HepG2 (cell line): ENCODE measurements at regions not wholly inside any gene's neighbourhood (a gene's known extent, or its start where the extent isn't known, plus 50 kb on each side); places are given as distances from the start of the nearest gene placed in this dataset.

Source experiments
- ATAC-seq: fragments of 200-7000 bp; cut with Tn5 transposase; 3 replicates; pipeline ENCODE4 v1.9.1; 2020; ENCODE audit warnings: mild to moderate bottlenecking, moderate library complexity
- BruUV-seq: library from RNA; stranded (reverse); fragments of 400-500 nt; replicated peaks from 2 replicates; lab custom pipeline; 2021; lab: Mats Ljungman, UMichigan
- CTCF ChIA-PET: fragments of 300-600 bp; formaldehyde crosslinking; extraction: SDS; loops from one replicate; lab custom pipeline; 2021; ENCODE audit warnings: low total read pairs, inconsistent platforms, low intra/inter-chr PET ratio; lab: Yijun Ruan, JAX
- POLR2A ChIA-PET: fragments of 350-600 bp; sonication (Branson Sonifier 250); formaldehyde crosslinking; loops from one replicate; lab custom pipeline; 2020; ENCODE audit warnings: antibody characterized with exemption, inconsistent platforms; lab: Yijun Ruan, JAX
- DNase-seq: peaks from one replicate; pipeline ENCODE4 v3.0.0-alpha.2; 2015; ENCODE audit warnings: low spot score
- FAIRE-seq: peaks from 3 replicates; lab custom pipeline; 2011; peaks lifted over from hg19 to GRCh38; lab: Jason Lieb, UNC
- H2AFZ ChIP-seq: one replicate; pipeline ENCODE4 v1.6.1; 2011; ENCODE audit warnings: low read length, inconsistent platforms
- H3K27ac ChIP-seq: fragments of 300-600 bp; 3 replicates; pipeline ENCODE4 v1.8.0; 2011; ENCODE audit warnings: mixed run types, mild to moderate bottlenecking, mixed read lengths, low read length, inconsistent platforms; ENCODE audit not compliant: insufficient read depth; ENCODE audit errors: extremely low read length
- H3K27me3 ChIP-seq, 2 experiments: fragments of 200-600 bp in 1 of 2; 2 replicates in 1 of 2; 3 replicates in 1 of 2; pipeline versions ENCODE4 v1.6.0 to v1.8.0; 2011; ENCODE audit warnings: low read length in 2 of 2, mild to moderate bottlenecking in 2 of 2, moderate library complexity in 2 of 2, inconsistent platforms in 1 of 2; ENCODE audit not compliant: insufficient read depth in 2 of 2, control insufficient read depth in 1 of 2
- H3K36me3 ChIP-seq, 2 experiments: fragments of 200-600 bp in 1 of 2; replicated peaks in 1 of 2; 2 replicates in 1 of 2; 3 replicates in 1 of 2; pipeline versions ENCODE4 v1.5.1 to v1.8.0; 2011; ENCODE audit warnings: low read length in 2 of 2, inconsistent platforms in 1 of 2; ENCODE audit not compliant: insufficient read depth in 2 of 2, control insufficient read depth in 1 of 2
- H3K4me1 ChIP-seq: 2 replicates; pipeline ENCODE4 v1.5.1; 2012; ENCODE audit warnings: low read length, inconsistent platforms; ENCODE audit not compliant: insufficient read depth
- H3K4me2 ChIP-seq: 2 replicates; pipeline ENCODE4 v1.6.0; 2011; ENCODE audit warnings: low read depth, low read length, inconsistent platforms
- H3K4me3 ChIP-seq, 3 experiments: fragments of 200-600 bp in 1 of 3; sonication (generic), shearing (Covaris generic) in 1 of 3; replicated peaks in 1 of 3; 2 replicates each; pipeline ENCODE4 v1.5.1; 2011 to 2016; ENCODE audit warnings: low read length in 3 of 3, inconsistent platforms in 2 of 3, low read depth in 2 of 3, mild to moderate bottlenecking in 2 of 3, control low read depth in 1 of 3, mixed read lengths in 1 of 3; ENCODE audit not compliant: insufficient read depth in 1 of 3
- H3K79me2 ChIP-seq: one replicate; pipeline ENCODE4 v1.6.1; 2011; ENCODE audit warnings: low read length, inconsistent platforms; ENCODE audit not compliant: insufficient read depth
- H3K9ac ChIP-seq: 2 replicates; pipeline ENCODE4 v1.6.0; 2011; ENCODE audit warnings: mild to moderate bottlenecking, low read depth, low read length, inconsistent platforms; ENCODE audit not compliant: insufficient read depth
- H3K9me3 ChIP-seq: 2 replicates; pipeline ENCODE4 v1.5.1; 2012; ENCODE audit warnings: mild to moderate bottlenecking, low read length
- H4K20me1 ChIP-seq: 2 replicates; pipeline ENCODE4 v1.6.0; 2011; ENCODE audit warnings: inconsistent platforms, mild to moderate bottlenecking, low read length, moderate library complexity; ENCODE audit not compliant: insufficient read depth
- NFKB2 ChIP-seq: sonication (generic); formaldehyde crosslinking; IDR thresholded peaks from 2 replicates; pipeline ENCODE4 v1.4.0; 2020; ENCODE audit warnings: missing genetic modification reagents, borderline replicate concordance
- ZFX ChIP-seq: sonication (generic); formaldehyde crosslinking; IDR thresholded peaks from 2 replicates; pipeline ENCODE4 v1.4.0; 2020; ENCODE audit warnings: mild to moderate bottlenecking, low read depth, missing genetic modification reagents, moderate library complexity
- ZMAT3 ChIP-seq: sonication (generic); formaldehyde crosslinking; conservative IDR thresholded peaks from 2 replicates; pipeline ENCODE4 v1.7.0; 2021; ENCODE audit warnings: missing genetic modification reagents
- ZNF205 ChIP-seq: IDR thresholded peaks from 2 replicates; pipeline ENCODE4 v1.6.1; 2018; ENCODE audit warnings: missing biosample characterization, missing genetic modification reagents
- ZNF263 ChIP-seq: sonication (generic); formaldehyde crosslinking; IDR thresholded peaks from 2 replicates; pipeline ENCODE4 v1.4.0; 2020; ENCODE audit warnings: missing genetic modification reagents
- ZNF792 ChIP-seq: IDR thresholded peaks from 2 replicates; pipeline ENCODE4 v1.6.1; 2016
- WGBS: methylation state at CpG from one replicate; pipeline ENCODE4 v1.1.6; 2017; ENCODE audit warnings: low lambda C conversion rate; 5-methylcytosine and 5-hydroxymethylcytosine counted together
- in situ Hi-C: cut with HindIII; loops from 2 replicates; pipeline ENCODE4 v1.10.0; 2017; ENCODE audit warnings: low pct_unique_long_range_greater_than_20kb; ENCODE audit not compliant: extremely low pct_ligation_motif_present
- intact Hi-C: fragments of 100-400 bp; cut with micrococcal nuclease; formaldehyde crosslinking; loops from one replicate; pipeline ENCODE4 v1.10.0; 2022; ENCODE audit not compliant: unreplicated experiment
- TF ChIP-seq, protein P1 (sequence below): sonication (generic); formaldehyde crosslinking; IDR thresholded peaks from 2 replicates; pipeline ENCODE4 v1.4.0; 2020; ENCODE audit warnings: missing genetic modification reagents
- TF ChIP-seq, protein P2 (sequence below): sonication (generic); formaldehyde crosslinking; IDR thresholded peaks from 2 replicates; pipeline ENCODE4 v1.4.0; 2020; ENCODE audit warnings: missing genetic modification reagents

DNA sequence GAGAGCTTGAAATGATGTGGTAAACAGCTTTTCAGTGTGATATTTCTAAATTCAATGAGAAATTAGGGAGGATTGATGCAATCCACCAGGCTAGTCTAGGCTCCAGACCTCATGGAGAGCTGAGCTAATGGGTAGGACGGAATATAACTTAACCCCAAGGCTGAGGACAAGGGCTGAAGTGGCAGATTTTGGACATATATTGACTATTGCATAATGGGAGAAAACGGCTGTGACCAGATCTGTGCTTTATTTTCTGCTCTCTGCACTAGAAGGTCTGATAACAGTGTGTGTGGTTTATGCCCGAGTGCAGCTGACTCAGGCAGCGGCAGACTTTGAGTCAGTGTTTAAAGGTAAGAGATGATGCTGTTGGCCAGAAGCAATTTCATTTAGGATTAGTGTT lies 70.6 kb downstream of the ACTBL2 start (continued):
- TF ChIP-seq, protein P1, sequence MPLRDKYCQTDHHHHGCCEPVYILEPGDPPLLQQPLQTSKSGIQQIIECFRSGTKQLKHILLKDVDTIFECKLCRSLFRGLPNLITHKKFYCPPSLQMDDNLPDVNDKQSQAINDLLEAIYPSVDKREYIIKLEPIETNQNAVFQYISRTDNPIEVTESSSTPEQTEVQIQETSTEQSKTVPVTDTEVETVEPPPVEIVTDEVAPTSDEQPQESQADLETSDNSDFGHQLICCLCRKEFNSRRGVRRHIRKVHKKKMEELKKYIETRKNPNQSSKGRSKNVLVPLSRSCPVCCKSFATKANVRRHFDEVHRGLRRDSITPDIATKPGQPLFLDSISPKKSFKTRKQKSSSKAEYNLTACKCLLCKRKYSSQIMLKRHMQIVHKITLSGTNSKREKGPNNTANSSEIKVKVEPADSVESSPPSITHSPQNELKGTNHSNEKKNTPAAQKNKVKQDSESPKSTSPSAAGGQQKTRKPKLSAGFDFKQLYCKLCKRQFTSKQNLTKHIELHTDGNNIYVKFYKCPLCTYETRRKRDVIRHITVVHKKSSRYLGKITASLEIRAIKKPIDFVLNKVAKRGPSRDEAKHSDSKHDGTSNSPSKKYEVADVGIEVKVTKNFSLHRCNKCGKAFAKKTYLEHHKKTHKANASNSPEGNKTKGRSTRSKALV (CRISPR knock-in tag): no peak

DNA sequence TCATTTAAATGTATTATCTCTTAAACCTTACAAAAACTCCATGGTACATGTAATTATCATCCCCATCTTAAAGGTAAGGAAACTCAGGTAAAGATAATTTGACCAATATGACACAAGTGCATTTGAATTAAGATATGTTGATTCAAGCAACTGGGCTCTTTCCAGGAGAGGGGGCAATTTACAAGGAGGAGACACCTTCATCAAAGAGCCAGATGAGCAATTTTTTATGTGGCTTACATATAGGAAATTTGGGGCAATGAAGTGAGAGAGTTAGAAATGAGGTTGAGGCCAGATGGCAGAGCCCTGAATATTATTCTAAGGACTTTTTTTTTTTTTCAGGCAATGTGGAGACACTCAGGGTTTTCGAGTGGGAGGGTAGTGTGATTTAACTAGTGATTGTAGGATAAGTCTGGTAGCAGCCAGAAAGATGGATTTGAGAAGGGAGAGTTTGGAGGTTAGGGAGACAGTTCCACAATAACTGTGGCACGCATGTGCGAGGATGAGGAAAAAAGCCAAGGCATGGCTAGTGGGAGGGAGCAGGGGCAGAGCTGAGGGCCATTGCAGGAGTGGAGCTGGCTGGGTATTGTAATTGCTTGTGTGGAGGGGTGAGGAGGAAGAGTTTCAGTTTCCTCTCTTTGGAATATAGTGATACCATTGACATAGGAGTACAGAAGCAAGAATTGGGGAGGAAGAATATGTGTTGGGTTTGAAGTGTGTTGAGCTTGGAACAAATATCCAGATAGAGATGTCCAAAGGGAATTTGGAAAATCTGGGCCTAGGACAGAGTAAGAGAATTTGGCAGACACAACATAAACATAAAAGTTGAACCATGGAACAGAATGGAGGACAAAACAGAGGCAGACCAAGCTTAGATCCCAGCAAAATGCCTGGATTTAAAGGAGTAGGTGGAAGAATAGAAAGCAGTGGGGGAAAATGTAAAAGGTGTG lies 72.0 kb downstream of the ACTBL2 start:
- Histone ChIP-seq H3K27me3 (no peaks in the 10 kb centered on the region), H3K79me2 (no peaks in the 10 kb centered on the region), H3K9me3 (no peaks in the 10 kb centered on the region), H3K9ac (no peak overlapping the region), H2AFZ (no peak overlapping the region), H3K4me3 (no peak overlapping the region), H3K4me1 (no peaks in the 10 kb centered on the region), H3K36me3 (no peaks in the 10 kb centered on the region), H4K20me1 (no peaks in the 10 kb centered on the region), H3K27ac (no peak overlapping the region), H3K4me2 (no peak overlapping the region)
- no peak for FAIRE-seq
- no TSS peak for BruUV-seq
- in situ Hi-C loops (no loop called here), intact Hi-C loops (no loop called here)
- 41% methylated on average over 3 of the region's 3 CpGs for WGBS
- POLR2A ChIA-PET: no interaction called here
- CTCF ChIA-PET: no interaction called here
- no peak for TF ChIP-seq ZNF205
- TF ChIP-seq NFKB2 (CRISPR knock-in tag): no peak
- TF ChIP-seq ZNF263 (CRISPR knock-in tag): no peak
- TF ChIP-seq, protein P2, sequence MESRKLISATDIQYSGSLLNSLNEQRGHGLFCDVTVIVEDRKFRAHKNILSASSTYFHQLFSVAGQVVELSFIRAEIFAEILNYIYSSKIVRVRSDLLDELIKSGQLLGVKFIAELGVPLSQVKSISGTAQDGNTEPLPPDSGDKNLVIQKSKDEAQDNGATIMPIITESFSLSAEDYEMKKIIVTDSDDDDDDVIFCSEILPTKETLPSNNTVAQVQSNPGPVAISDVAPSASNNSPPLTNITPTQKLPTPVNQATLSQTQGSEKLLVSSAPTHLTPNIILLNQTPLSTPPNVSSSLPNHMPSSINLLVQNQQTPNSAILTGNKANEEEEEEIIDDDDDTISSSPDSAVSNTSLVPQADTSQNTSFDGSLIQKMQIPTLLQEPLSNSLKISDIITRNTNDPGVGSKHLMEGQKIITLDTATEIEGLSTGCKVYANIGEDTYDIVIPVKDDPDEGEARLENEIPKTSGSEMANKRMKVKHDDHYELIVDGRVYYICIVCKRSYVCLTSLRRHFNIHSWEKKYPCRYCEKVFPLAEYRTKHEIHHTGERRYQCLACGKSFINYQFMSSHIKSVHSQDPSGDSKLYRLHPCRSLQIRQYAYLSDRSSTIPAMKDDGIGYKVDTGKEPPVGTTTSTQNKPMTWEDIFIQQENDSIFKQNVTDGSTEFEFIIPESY: no peak
- TF ChIP-seq ZNF792 (CRISPR knock-in tag): no peak
- TF ChIP-seq ZMAT3 (CRISPR knock-in tag): no peak
- TF ChIP-seq ZFX (CRISPR knock-in tag): no peak
- ATAC-seq: no peak
- no peak for DNase-seq
